Peyer's patch (tissue), 4 donors: ENCODE measurements at regions not wholly inside any gene's neighbourhood (a gene's known extent, or its start where the extent isn't known, plus 50 kb on each side); places are given as distances from the start of the nearest gene placed in this dataset.
"Not testable (repeated sequence)": the region's sequence is repeated elsewhere in the genome, so short reads cannot be mapped to it uniquely, and the experiment has no call there.

ENCODE experiments used
- DNase-seq, 3 donors: peaks; one replicate each; pipeline ENCODE4 v3.0.0-alpha.2; 2017 to 2019
- H3K27ac ChIP-seq, 4 donors: fragments of 200-600 bp; sonication (generic); one replicate each; pipeline ENCODE4 v1.5.1; 2016 to 2019
- H3K27me3 ChIP-seq, 2 donors: fragments of 200-600 bp; sonication (generic); one replicate each; pipeline ENCODE4 v1.5.1; 2019
- H3K36me3 ChIP-seq, 3 donors: fragments of 200-600 bp; sonication (generic); one replicate each; pipeline ENCODE4 v1.5.1; 2016 to 2019
- H3K4me1 ChIP-seq, 4 donors: fragments of 200-600 bp; sonication (generic); one replicate each; pipeline ENCODE4 v1.5.1; 2016 to 2019
- H3K4me3 ChIP-seq, 4 donors: fragments of 200-600 bp; sonication (generic); 1 replicate in 3 of 4; 2 replicates in 1 of 4; pipeline ENCODE4 v1.5.1; 2016 to 2019; ENCODE audit warnings: mild to moderate bottlenecking in 1 of 4
- H3K9me3 ChIP-seq, 4 donors: fragments of 200-600 bp; sonication (generic); one replicate each; pipeline ENCODE4 v1.5.1; 2016 to 2019; ENCODE audit warnings: mild to moderate bottlenecking in 1 of 4
- CTCF ChIP-seq, 6 experiments: fragments of 450-650 bp in 4 of 6; fragments of 200-600 bp in 2 of 6; sonication (generic) in 1 of 6; IDR thresholded peaks; one replicate each; pipeline ENCODE4 v1.5.1; 2017 to 2019; ENCODE audit warnings: antibody characterized with exemption in 6 of 6, mild to moderate bottlenecking in 3 of 6, moderate library complexity in 1 of 6
- POLR2A ChIP-seq, 2 donors: fragments of 450-650 bp; IDR thresholded peaks; one replicate each; pipeline ENCODE4 v1.5.1; 2017; ENCODE audit warnings: antibody characterized with exemption in 2 of 2, mild to moderate bottlenecking in 2 of 2, moderate library complexity in 2 of 2

DNA sequence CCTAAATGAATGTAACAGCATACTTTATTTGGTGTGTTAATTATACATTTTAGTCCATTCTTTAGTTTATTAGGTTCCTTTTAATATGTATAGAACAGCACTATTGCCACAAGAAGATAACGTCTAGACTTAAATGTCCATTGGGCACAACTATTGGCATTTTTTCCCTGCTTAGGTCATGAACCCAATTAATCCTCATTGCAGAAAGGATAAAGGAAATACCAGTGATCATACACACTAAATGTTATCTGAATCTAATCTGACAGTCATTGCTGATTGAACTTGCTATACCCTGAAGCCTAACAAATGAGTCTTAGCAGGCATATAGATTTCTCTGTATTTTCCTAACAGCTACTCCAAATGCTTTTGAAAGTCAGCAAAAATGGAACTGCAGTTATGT lies 2250.0 kb upstream of the AGA start:
- H3K36me3 ChIP-seq = no peaks in the 10 kb centered on the region

DNA sequence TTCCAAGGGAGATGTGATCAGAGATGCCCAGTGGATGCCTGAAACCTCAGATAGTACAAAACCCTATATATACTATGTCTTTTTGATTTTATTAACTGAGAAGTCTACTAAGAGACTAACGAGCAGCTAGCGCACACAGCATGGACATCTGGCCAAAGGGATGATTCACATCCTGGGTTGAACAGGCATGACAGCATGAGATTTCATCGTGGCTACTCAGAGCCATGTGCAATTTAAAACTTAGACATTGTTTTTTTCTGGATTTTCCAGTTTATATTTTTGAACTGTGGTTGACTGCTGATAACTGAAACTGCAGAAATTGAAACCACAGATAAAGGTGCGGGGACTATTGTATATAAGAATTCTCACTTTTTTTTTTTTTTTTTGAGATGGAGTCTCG lies 2252.9 kb upstream of the AGA start:
- no peaks in the 10 kb centered on the region for H3K36me3 ChIP-seq
- H3K27me3 ChIP-seq = no peaks in the 10 kb centered on the region
- no peak overlapping the region for H3K27ac ChIP-seq
- DNase-seq = no peak
- TF ChIP-seq POLR2A (IDR thresholded peaks at IDR 0.05) (no peak), CTCF (IDR thresholded peaks at IDR 0.05) (no peak)
- H3K4me1 ChIP-seq = no peaks in the 10 kb centered on the region
- no peaks in the 10 kb centered on the region for H3K9me3 ChIP-seq
- H3K4me3 ChIP-seq = no peak overlapping the region

More for the DNA sequence above, 2250.0 kb upstream of the AGA start:
- no peaks in the 10 kb centered on the region for H3K27me3 ChIP-seq
- H3K27ac ChIP-seq = no peak overlapping the region
- TF ChIP-seq CTCF (IDR thresholded peaks at IDR 0.05) (no peak), POLR2A (IDR thresholded peaks at IDR 0.05) (no peak)
- no peak overlapping the region for H3K4me3 ChIP-seq
- no peaks in the 10 kb centered on the region for H3K9me3 ChIP-seq
- DNase-seq = no peak
- H3K4me1 ChIP-seq = no peaks in the 10 kb centered on the region

DNA sequence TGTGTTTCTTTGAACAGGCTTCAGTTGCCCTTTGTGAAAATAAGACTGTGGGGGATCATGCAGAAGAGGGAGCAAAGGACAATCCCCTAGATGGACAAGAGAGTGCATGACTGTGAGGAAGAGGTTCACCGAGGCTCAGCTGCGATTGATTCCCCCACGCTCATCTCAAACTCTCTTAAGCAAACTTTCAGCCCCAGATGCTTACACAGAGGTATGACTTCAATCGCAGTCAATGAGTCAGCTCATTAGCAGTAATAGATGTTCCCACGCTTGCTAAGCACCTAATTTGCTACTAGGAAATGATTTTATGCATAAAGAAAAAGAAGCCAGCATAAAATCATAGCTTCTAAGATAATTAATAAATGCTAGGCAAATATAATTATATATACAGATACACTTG lies 2256.1 kb upstream of the AGA start:
- no peak for DNase-seq
- Histone ChIP-seq H3K27ac (no peak overlapping the region), H3K27me3 (no peaks in the 10 kb centered on the region), H3K4me3 (no peak overlapping the region), H3K9me3 (no peaks in the 10 kb centered on the region), H3K4me1 (no peaks in the 10 kb centered on the region), H3K36me3 (no peaks in the 10 kb centered on the region)
- TF ChIP-seq CTCF (IDR thresholded peaks at IDR 0.05) (no peak), POLR2A (IDR thresholded peaks at IDR 0.05) (no peak)

- no peaks in the 10 kb centered on the region for H3K9me3 ChIP-seq
- no peaks in the 10 kb centered on the region for H3K36me3 ChIP-seq
- no peaks in the 10 kb centered on the region for H3K4me1 ChIP-seq
- DNase-seq = no peak
- H3K27ac ChIP-seq = no peak overlapping the region
- H3K4me3 ChIP-seq = no peak overlapping the region
- no peak for TF ChIP-seq CTCF (IDR thresholded peaks at IDR 0.05)
- no peak for TF ChIP-seq POLR2A (IDR thresholded peaks at IDR 0.05)
- H3K27me3 ChIP-seq = no peaks in the 10 kb centered on the region
Measured at GRCh38 chr4:179709961-179710624, 2267.9 kb upstream of the AGA start.

- H3K9me3 ChIP-seq = no peaks in the 10 kb centered on the region
- no peak for DNase-seq
- TF ChIP-seq CTCF (IDR thresholded peaks at IDR 0.05) (no peak), POLR2A (IDR thresholded peaks at IDR 0.05) (no peak)
Measured at GRCh38 chr4:179719766-179720450, 2277.7 kb upstream of the AGA start.

GRCh38 chr4:179726491-179726890 lies 2284.3 kb upstream of the AGA start:
- not testable (repeated sequence) for H3K27me3 ChIP-seq, H3K4me3 ChIP-seq, H3K9me3 ChIP-seq, H3K36me3 ChIP-seq, H3K4me1 ChIP-seq, DNase-seq, H3K27ac ChIP-seq

More at GRCh38 chr4:179719766-179720450, 2277.7 kb upstream of the AGA start:
- Histone ChIP-seq H3K36me3 (no peaks in the 10 kb centered on the region), H3K27ac (no peak overlapping the region), H3K27me3 (no peaks in the 10 kb centered on the region), H3K4me3 (no peak overlapping the region), H3K4me1 (no peaks in the 10 kb centered on the region)
